Parathyroid adenoma (tissue), 2 donors: ENCODE measurements at regions not wholly inside any gene's neighbourhood (a gene's known extent, or its start where the extent isn't known, plus 50 kb on each side); places are given as distances from the start of the nearest gene placed in this dataset.
"Not testable (repeated sequence)": the region's sequence is repeated elsewhere in the genome, so short reads cannot be mapped to it uniquely, and the experiment has no call there.

Source experiments
- H2AFZ ChIP-seq: fragments of 300-600 bp; sonication (generic); one replicate; pipeline ENCODE4 v1.7.0; 2017; ENCODE audit warnings: antibody characterized with exemption, mild to moderate bottlenecking
- H3K27ac ChIP-seq: fragments of 300-600 bp; sonication (generic); one replicate; pipeline ENCODE4 v1.7.0; 2017
- H3K27me3 ChIP-seq: fragments of 300-600 bp; sonication (generic); one replicate; pipeline ENCODE4 v1.7.0; 2017; ENCODE audit warnings: low read length; ENCODE audit not compliant: control insufficient read depth, insufficient read depth
- H3K36me3 ChIP-seq: fragments of 300-600 bp; sonication (generic); one replicate; pipeline ENCODE4 v1.7.0; 2017; ENCODE audit warnings: low read length; ENCODE audit not compliant: control insufficient read depth, insufficient read depth
- H3K4me1 ChIP-seq: fragments of 300-600 bp; sonication (generic); one replicate; pipeline ENCODE4 v1.7.0; 2017; ENCODE audit warnings: control low read depth
- H3K4me2 ChIP-seq: fragments of 300-600 bp; sonication (generic); one replicate; pipeline ENCODE4 v1.7.0; 2017; ENCODE audit warnings: low read length
- H3K4me3 ChIP-seq: fragments of 300-600 bp; sonication (generic); one replicate; pipeline ENCODE4 v1.7.0; 2017; ENCODE audit warnings: low read depth, low read length
- H3K79me2 ChIP-seq: fragments of 300-600 bp; sonication (generic); one replicate; pipeline ENCODE4 v1.7.0; 2017; ENCODE audit warnings: control low read depth
- H3K9ac ChIP-seq: fragments of 300-600 bp; sonication (generic); one replicate; pipeline ENCODE4 v1.7.0; 2017; ENCODE audit warnings: mild to moderate bottlenecking
- H3K9me3 ChIP-seq: fragments of 300-600 bp; sonication (generic); one replicate; pipeline ENCODE4 v1.7.0; 2017; ENCODE audit warnings: low read length; ENCODE audit not compliant: control insufficient read depth
- TF ChIP-seq, protein P1 (sequence below): fragments of 300-600 bp; sonication (generic); IDR thresholded peaks from one replicate; pipeline ENCODE4 v1.7.0; 2017; ENCODE audit warnings: antibody characterized with exemption, mild to moderate bottlenecking
- donor health status: primary hyperparathyroidism.

GRCh38 chr16:29154676-29155121, 169.8 kb downstream of the LAT start:
- TF ChIP-seq, protein P1, sequence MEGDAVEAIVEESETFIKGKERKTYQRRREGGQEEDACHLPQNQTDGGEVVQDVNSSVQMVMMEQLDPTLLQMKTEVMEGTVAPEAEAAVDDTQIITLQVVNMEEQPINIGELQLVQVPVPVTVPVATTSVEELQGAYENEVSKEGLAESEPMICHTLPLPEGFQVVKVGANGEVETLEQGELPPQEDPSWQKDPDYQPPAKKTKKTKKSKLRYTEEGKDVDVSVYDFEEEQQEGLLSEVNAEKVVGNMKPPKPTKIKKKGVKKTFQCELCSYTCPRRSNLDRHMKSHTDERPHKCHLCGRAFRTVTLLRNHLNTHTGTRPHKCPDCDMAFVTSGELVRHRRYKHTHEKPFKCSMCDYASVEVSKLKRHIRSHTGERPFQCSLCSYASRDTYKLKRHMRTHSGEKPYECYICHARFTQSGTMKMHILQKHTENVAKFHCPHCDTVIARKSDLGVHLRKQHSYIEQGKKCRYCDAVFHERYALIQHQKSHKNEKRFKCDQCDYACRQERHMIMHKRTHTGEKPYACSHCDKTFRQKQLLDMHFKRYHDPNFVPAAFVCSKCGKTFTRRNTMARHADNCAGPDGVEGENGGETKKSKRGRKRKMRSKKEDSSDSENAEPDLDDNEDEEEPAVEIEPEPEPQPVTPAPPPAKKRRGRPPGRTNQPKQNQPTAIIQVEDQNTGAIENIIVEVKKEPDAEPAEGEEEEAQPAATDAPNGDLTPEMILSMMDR, result no peak
- Histone ChIP-seq H3K27ac (no peak overlapping the region), H3K9me3 (no peaks in the 10 kb centered on the region), H3K4me3 (no peak overlapping the region), H3K79me2 (no peaks in the 10 kb centered on the region), H3K4me1 (no peaks in the 10 kb centered on the region), H3K4me2 (no peak overlapping the region), H3K9ac (no peak overlapping the region), H3K27me3 (no peaks in the 10 kb centered on the region), H2AFZ (no peak overlapping the region), H3K36me3 (no peaks in the 10 kb centered on the region)

GRCh38 chr16:29154088-29154487, 169.2 kb downstream of the LAT start:
- TF ChIP-seq, protein P1, result no peak
- Histone ChIP-seq H3K36me3 (no peaks in the 10 kb centered on the region), H3K79me2 (no peaks in the 10 kb centered on the region), H3K27ac (no peak overlapping the region), H3K4me1 (no peaks in the 10 kb centered on the region), H3K4me3 (no peak overlapping the region), H3K27me3 (no peaks in the 10 kb centered on the region), H3K9ac (no peak overlapping the region), H3K9me3 (no peaks in the 10 kb centered on the region), H2AFZ (no peak overlapping the region), H3K4me2 (no peak overlapping the region)

- H3K9ac ChIP-seq, H3K4me2 ChIP-seq, H3K4me3 ChIP-seq, H2AFZ ChIP-seq, H3K79me2 ChIP-seq, H3K4me1 ChIP-seq, H3K36me3 ChIP-seq, H3K27me3 ChIP-seq, H3K27ac ChIP-seq, H3K9me3 ChIP-seq: not testable (repeated sequence)
Observed at GRCh38 chr16:29153307-29153706, 168.5 kb downstream of the LAT start.

- H3K27me3 ChIP-seq, H3K4me3 ChIP-seq, H3K27ac ChIP-seq, H3K9ac ChIP-seq, H3K9me3 ChIP-seq, H3K4me1 ChIP-seq, H3K36me3 ChIP-seq, H2AFZ ChIP-seq, H3K4me2 ChIP-seq, H3K79me2 ChIP-seq: not testable (repeated sequence)
Observed at GRCh38 chr16:29152544-29153031, 167.7 kb downstream of the LAT start.

DNA sequence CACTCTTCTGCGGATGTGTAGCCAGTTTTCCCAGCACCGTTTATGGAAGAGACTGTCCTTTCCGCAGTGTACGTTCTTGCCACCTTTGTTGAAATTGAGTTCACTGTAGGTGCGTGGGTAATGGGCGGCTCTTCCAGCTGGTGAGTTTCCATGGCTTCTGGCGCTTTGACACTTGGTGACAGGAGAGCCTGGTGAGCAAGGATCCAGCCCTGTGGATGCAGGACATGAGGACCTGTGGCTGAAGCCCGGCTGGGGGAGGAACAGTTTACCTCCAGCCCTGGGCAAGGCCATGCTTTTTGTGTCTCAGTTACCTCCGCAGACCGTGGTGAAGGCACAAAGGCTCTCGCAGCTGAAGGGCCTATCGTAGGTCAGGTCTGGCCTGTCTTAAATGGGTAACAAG, 166.5 kb downstream of the LAT start:
- TF ChIP-seq, protein P1, result no peak
- no peak overlapping the region for H2AFZ ChIP-seq
- no peaks in the 10 kb centered on the region for H3K4me1 ChIP-seq

DNA sequence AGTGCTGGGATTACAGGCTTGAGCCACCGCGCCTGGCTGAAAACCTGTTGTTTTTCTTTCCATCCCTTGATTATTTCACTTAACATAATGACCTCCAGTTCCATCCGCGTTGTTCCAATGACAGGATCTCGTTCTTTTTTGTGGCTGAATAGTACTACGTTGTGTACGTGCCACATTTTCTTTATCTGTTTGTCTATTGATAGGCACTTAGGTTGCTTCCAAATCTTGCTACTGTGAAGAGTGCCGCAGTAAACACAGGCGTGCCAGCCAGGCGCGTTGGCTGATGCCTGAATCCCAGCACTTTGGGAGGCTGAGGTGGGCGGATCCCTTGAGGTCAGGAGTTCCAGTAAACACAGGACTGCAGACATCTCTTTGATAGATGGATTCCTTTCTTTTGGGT, 165.1 kb downstream of the LAT start:
- H3K4me2 ChIP-seq, result not testable (repeated sequence)

More for the DNA sequence above, 166.5 kb downstream of the LAT start:
- Histone ChIP-seq H3K9me3 (no peaks in the 10 kb centered on the region), H3K27me3 (no peaks in the 10 kb centered on the region), H3K79me2 (no peaks in the 10 kb centered on the region), H3K4me2 (no peak overlapping the region), H3K36me3 (no peaks in the 10 kb centered on the region), H3K27ac (no peak overlapping the region), H3K4me3 (no peak overlapping the region), H3K9ac (no peak overlapping the region)

More for the DNA sequence above, 165.1 kb downstream of the LAT start:
- H3K4me3 ChIP-seq, H3K27me3 ChIP-seq, H3K27ac ChIP-seq, H3K9me3 ChIP-seq, H3K79me2 ChIP-seq, H3K36me3 ChIP-seq, H3K4me1 ChIP-seq, H2AFZ ChIP-seq, H3K9ac ChIP-seq: not testable (repeated sequence)
